K562 (cell line): ENCODE measurements at regions not wholly inside any gene's neighbourhood (a gene's known extent, or its start where the extent isn't known, plus 50 kb on each side); places are given as distances from the start of the nearest gene placed in this dataset.
A peak's percentile ranks its signal among the peaks of the same experiment; 100 is the strongest.

Experiments used
- ATAC-seq: fragments of 200-7000 bp; cut with Tn5 transposase; 3 replicates; pipeline ENCODE4 v1.9.1; 2020; ENCODE audit warnings: moderate library complexity
- BruUV-seq: library from RNA; stranded (reverse); fragments of 400-500 nt; replicated peaks from 2 replicates; lab custom pipeline; 2021; lab: Mats Ljungman, UMichigan
- CTCF ChIA-PET: fragments of 300-600 bp; formaldehyde crosslinking; extraction: SDS; loops from one replicate; lab custom pipeline; 2021; ENCODE audit warnings: low intra/inter-chr PET ratio; lab: Yijun Ruan, JAX
- POLR2A ChIA-PET: fragments of 300-600, 350-650 bp; sonication (Branson Sonifier 250); formaldehyde crosslinking; extraction: SDS; loops from one replicate; lab custom pipeline; 2021; ENCODE audit warnings: antibody characterized with exemption, inconsistent platforms; lab: Yijun Ruan, JAX
- DNase-seq, 4 experiments: peaks; one replicate each; pipeline versions ENCODE4 v3.0.0 to v3.0.0-alpha.2; 2011 to 2018; ENCODE audit warnings: low spot score in 3 of 4, mixed read lengths in 3 of 4; ENCODE audit errors: extremely low read depth in 1 of 4
- FAIRE-seq: peaks from 2 replicates; lab custom pipeline; 2011; peaks lifted over from hg19 to GRCh38; lab: Jason Lieb, UNC
- H2AFZ ChIP-seq: 2 replicates; pipeline ENCODE4 v1.6.0; 2011; ENCODE audit warnings: low read depth, low read length, control low read depth, inconsistent platforms
- H3K27ac ChIP-seq: fragments of 200-600 bp; 3 replicates; pipeline ENCODE4 v1.8.0; 2011; ENCODE audit warnings: low read depth, mild to moderate bottlenecking, control low read depth, inconsistent platforms, low read length, moderate library complexity, mixed read lengths; ENCODE audit errors: extremely low read depth
- H3K27me3 ChIP-seq, 2 experiments: fragments of 300-600 bp in 1 of 2; 2 replicates in 1 of 2; 3 replicates in 1 of 2; pipeline versions ENCODE4 v1.6.0 to v1.8.0; 2011; ENCODE audit warnings: inconsistent platforms in 2 of 2, low read length in 2 of 2, mild to moderate bottlenecking in 1 of 2, mixed read lengths in 1 of 2, moderate library complexity in 1 of 2; ENCODE audit not compliant: control insufficient read depth in 2 of 2, insufficient read depth in 2 of 2
- H3K36me3 ChIP-seq: fragments of 300-600 bp; 3 replicates; pipeline ENCODE4 v1.8.0; 2011; ENCODE audit warnings: mild to moderate bottlenecking, low read length, inconsistent platforms; ENCODE audit not compliant: control insufficient read depth, insufficient read depth
- H3K4me1 ChIP-seq, 2 experiments: fragments of 200-600 bp in 1 of 2; replicated peaks in 1 of 2; 2 replicates in 1 of 2; 3 replicates in 1 of 2; pipeline versions ENCODE4 v1.5.1 to v1.8.0; 2011; ENCODE audit warnings: inconsistent platforms in 2 of 2, low read length in 2 of 2, mild to moderate bottlenecking in 1 of 2, mixed read lengths in 1 of 2, moderate library complexity in 1 of 2; ENCODE audit not compliant: control insufficient read depth in 2 of 2, insufficient read depth in 2 of 2
- H3K4me2 ChIP-seq: 2 replicates; pipeline ENCODE4 v1.6.1; 2011; ENCODE audit warnings: low read length, control low read depth, inconsistent platforms, mixed read lengths; ENCODE audit not compliant: insufficient read depth
- H3K4me3 ChIP-seq: fragments of 200-600 bp; sonication (generic), shearing (Covaris generic); 2 replicates; pipeline ENCODE4 v1.5.1; 2016; ENCODE audit warnings: control low read depth, inconsistent platforms
- H3K79me2 ChIP-seq: fragments of 200-600 bp; 3 replicates; pipeline ENCODE4 v1.8.0; 2011; ENCODE audit warnings: low read length, inconsistent platforms; ENCODE audit not compliant: control insufficient read depth, insufficient read depth
- H3K9ac ChIP-seq, 2 experiments: 2 replicates each; pipeline versions ENCODE4 v1.6.0 to v1.6.1; 2011; ENCODE audit warnings: low read depth in 2 of 2, low read length in 2 of 2, control low read depth in 1 of 2, inconsistent platforms in 1 of 2, mild to moderate bottlenecking in 1 of 2, mixed read lengths in 1 of 2; ENCODE audit not compliant: insufficient read depth in 1 of 2
- H3K9me1 ChIP-seq: one replicate; pipeline ENCODE4 v1.6.0; 2011; ENCODE audit warnings: inconsistent platforms, mild to moderate bottlenecking, low read length, moderate library complexity; ENCODE audit not compliant: control insufficient read depth, insufficient read depth
- H3K9me3 ChIP-seq: replicated peaks from 2 replicates; pipeline ENCODE4 v1.5.1; 2011; ENCODE audit warnings: low read depth, low read length, inconsistent platforms; ENCODE audit not compliant: control insufficient read depth, insufficient read depth
- H4K20me1 ChIP-seq: replicated peaks from 2 replicates; pipeline ENCODE4 v1.6.1; 2011; ENCODE audit warnings: low read length, inconsistent platforms, mixed read lengths; ENCODE audit not compliant: control insufficient read depth, insufficient read depth
- FOXM1 ChIP-seq, 2 experiments: fragments of 450-650 bp in 1 of 2; sonication (generic) in 1 of 2; formaldehyde crosslinking in 1 of 2; IDR thresholded peaks; 2 replicates each; pipeline versions ENCODE4 v1.6.1 to v1.9.0; 2017 to 2022; ENCODE audit warnings: low read depth in 2 of 2, mild to moderate bottlenecking in 2 of 2, missing genetic modification reagents in 1 of 2, moderate library complexity in 1 of 2
- HNRNPH1 ChIP-seq: fragments of 200-400 bp; formaldehyde crosslinking; optimal IDR thresholded peaks from 2 replicates; pipeline ENCODE3; 2017; ENCODE audit warnings: low read depth, mild to moderate bottlenecking, low read length, moderate library complexity
- HSF4 ChIP-seq: fragments of 250-450 bp; sonication (Bioruptor Pico); IDR thresholded peaks from 2 replicates; pipeline ENCODE4 v2.1.2; 2022; ENCODE audit warnings: mild to moderate bottlenecking, moderate library complexity, borderline replicate concordance
- MAFF ChIP-seq: IDR thresholded peaks from 2 replicates; pipeline ENCODE4 v1.6.1; 2012; ENCODE audit warnings: low read length, improper control_type of control experiment
- NFIC ChIP-seq: fragments of 450-650 bp; IDR thresholded peaks from 2 replicates; pipeline ENCODE4 v1.6.1; 2017; ENCODE audit warnings: mild to moderate bottlenecking, inconsistent platforms
- NKRF ChIP-seq: fragments of 450-650 bp; IDR thresholded peaks from 2 replicates; pipeline ENCODE4 v1.6.1; 2016; ENCODE audit warnings: borderline replicate concordance
- POLR3A ChIP-seq: IDR thresholded peaks from 2 replicates; pipeline ENCODE4 v1.6.1; 2011; ENCODE audit warnings: borderline replicate concordance, mild to moderate bottlenecking, moderate library complexity; ENCODE audit not compliant: insufficient read length, insufficient read depth; ENCODE audit errors: extremely low read depth
- PPARD ChIP-seq: fragments of 250-450 bp; sonication (Bioruptor Pico); IDR thresholded peaks from 2 replicates; pipeline ENCODE4 v1.8.0; 2022; ENCODE audit warnings: inconsistent platforms, mild to moderate bottlenecking, moderate library complexity
- ZNF717 ChIP-seq: fragments of 250-450 bp; sonication (Bioruptor Pico); IDR thresholded peaks from 2 replicates; pipeline ENCODE4 v1.5.0; 2021
- WGBS: fragments of 100-300 bp; shearing (Covaris generic); methylation state at CpG from one replicate; pipeline ENCODE4 v1.1.6; 2016; ENCODE audit warnings: low coverage, mixed read lengths; ENCODE audit not compliant: insufficient coverage; ENCODE audit errors: missing lambda C conversion rate; 5-methylcytosine and 5-hydroxymethylcytosine counted together
- in situ Hi-C: fragments of 300-500 bp; cut with MboI; formaldehyde crosslinking; loops from 4 replicates; pipeline ENCODE4 v1.15.0; 2018; ENCODE audit warnings: inconsistent platforms, mixed read lengths
- intact Hi-C: fragments of 100-400 bp; cut with micrococcal nuclease; formaldehyde crosslinking; loops from 2 replicates; pipeline ENCODE4 v1.14.2; 2022

DNA sequence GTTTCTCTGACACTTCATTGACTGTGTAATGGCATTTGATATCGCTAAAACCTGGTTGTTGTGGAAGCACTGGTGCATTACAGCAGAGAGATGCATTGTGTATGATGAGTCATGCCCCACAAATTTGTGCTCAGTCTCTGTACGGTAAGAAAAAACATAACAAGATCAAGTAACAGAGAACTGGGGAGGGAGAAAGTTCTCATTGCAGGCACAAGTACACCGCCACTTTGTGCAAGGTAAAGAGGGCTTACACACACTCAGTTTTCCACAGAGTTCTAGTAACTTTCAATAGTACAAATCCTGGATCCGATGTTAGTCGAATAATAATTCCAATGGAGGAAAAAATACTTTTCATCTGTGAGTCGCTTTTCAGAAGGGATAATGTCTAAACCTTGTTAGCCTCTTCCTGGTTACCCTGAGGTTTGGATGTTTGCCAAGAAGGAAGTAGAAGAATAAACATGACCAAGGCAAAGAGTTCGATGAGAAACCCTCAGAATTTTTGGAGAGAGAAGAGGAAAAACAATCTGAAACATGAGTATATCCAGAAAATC, 512.5 kb upstream of the SLIT2 start:
- Histone ChIP-seq H4K20me1 (no peaks in the 10 kb centered on the region), H3K27ac (no peak overlapping the region), H2AFZ (no peak overlapping the region), H3K9me3 (no peaks in the 10 kb centered on the region), H3K4me2 (no peak overlapping the region), H3K27me3 (no peaks in the 10 kb centered on the region), H3K9me1 (no peaks in the 10 kb centered on the region), H3K36me3 (no peaks in the 10 kb centered on the region), H3K4me1 (no peaks in the 10 kb centered on the region), H3K4me3 (no peak overlapping the region), H3K9ac (no peak overlapping the region), H3K79me2 (no peaks in the 10 kb centered on the region)
- in situ Hi-C loops (no loop called here), intact Hi-C loops (no loop called here)
- BruUV-seq = no TSS peak
- FAIRE-seq (no peak), ATAC-seq (no peak), DNase-seq (no peak)
- TF ChIP-seq NFIC (0 out of 2 replicates have a peak, but pooled peaks have one; percentile 22), HNRNPH1 (no peak), HSF4 (CRISPR knock-in tag) (no peak), ZNF717 (CRISPR knock-in tag) (no peak)
- WGBS = 1% methylated on average over 7 of the region's 7 CpGs
- ChIA-PET POLR2A (no interaction called here), CTCF (no interaction called here)

GRCh38 chr4:19736968-19737756, 514.5 kb upstream of the SLIT2 start:
- no peaks in the 10 kb centered on the region for H4K20me1 ChIP-seq
- no peaks in the 10 kb centered on the region for H3K9me3 ChIP-seq
- ChIA-PET POLR2A (no interaction called here), CTCF (no interaction called here)
- H3K4me1 ChIP-seq = no peaks in the 10 kb centered on the region
- H3K36me3 ChIP-seq = no peaks in the 10 kb centered on the region
- no peak for FAIRE-seq
- WGBS = 7% methylated on average over 1 of the region's 1 CpG
- BruUV-seq = no TSS peak
- H3K9ac ChIP-seq = no peak overlapping the region
- no peak for DNase-seq
- no peak overlapping the region for H3K4me3 ChIP-seq
- intact Hi-C loops = no loop called here
- H3K27ac ChIP-seq = no peak overlapping the region
- in situ Hi-C loops = no loop called here
- H3K4me2 ChIP-seq = no peak overlapping the region
- ATAC-seq = no peak
- no peaks in the 10 kb centered on the region for H3K27me3 ChIP-seq
- no peaks in the 10 kb centered on the region for H3K79me2 ChIP-seq
- no peaks in the 10 kb centered on the region for H3K9me1 ChIP-seq
- TF ChIP-seq MAFF = no peak
- no peak for TF ChIP-seq NKRF
- no peak for TF ChIP-seq FOXM1 (IDR thresholded peaks at IDR 0.05; ENCODE audit: low read depth)
- no peak for TF ChIP-seq FOXM1 (CRISPR knock-in tag; IDR thresholded peaks at IDR 0.05; ENCODE audit: low read depth)
- TF ChIP-seq PPARD (CRISPR knock-in tag) = no peak
- TF ChIP-seq POLR3A = no peak
- no peak overlapping the region for H2AFZ ChIP-seq
